GM12878 (cell line): ENCODE measurements at regions not wholly inside any gene's neighbourhood (a gene's known extent, or its start where the extent isn't known, plus 50 kb on each side); places are given as distances from the start of the nearest gene placed in this dataset.

Experiments
- ATAC-seq: fragments of 200-7000 bp; cut with Tn5 transposase; 3 replicates; pipeline ENCODE4 v1.9.1; 2020; ENCODE audit warnings: mild to moderate bottlenecking, moderate library complexity
- BruUV-seq: library from RNA; stranded (reverse); fragments of 400-500 nt; replicated peaks from 2 replicates; lab custom pipeline; 2021; lab: Mats Ljungman, UMichigan
- CTCF ChIA-PET: fragments of 300-600 bp; sonication (Branson Sonifier 250); formaldehyde crosslinking; extraction: SDS; loops from one replicate; lab custom pipeline; 2021; ENCODE audit warnings: inconsistent platforms; lab: Yijun Ruan, JAX
- POLR2A ChIA-PET: fragments of 350-600 bp; formaldehyde crosslinking; extraction: SDS; loops from one replicate; lab custom pipeline; 2021; ENCODE audit warnings: inconsistent platforms; lab: Charles Lee
- RAD21 ChIA-PET: fragments of 300-600 bp; sonication (Branson Sonifier 250); formaldehyde crosslinking; loops from one replicate; lab custom pipeline; 2023; ENCODE audit warnings: antibody characterized with exemption; ENCODE audit not compliant: unreplicated experiment; lab: Charles Lee
- SMC1A ChIA-PET: fragments of 300-600 bp; sonication (Branson Sonifier 250); formaldehyde crosslinking; loops from one replicate; lab custom pipeline; 2023; ENCODE audit not compliant: unreplicated experiment, uncharacterized antibody; lab: Charles Lee
- DNase-seq: peaks from one replicate; pipeline ENCODE4 v3.0.0-alpha.2; 2011; ENCODE audit warnings: low read depth, low spot score
- FAIRE-seq: peaks from 3 replicates; lab custom pipeline; 2011; peaks lifted over from hg19 to GRCh38; lab: Jason Lieb, UNC
- H2AFZ ChIP-seq: 2 replicates; pipeline ENCODE4 v1.6.0; 2011; ENCODE audit warnings: low read depth, low read length, control low read depth; ENCODE audit not compliant: control insufficient read depth
- H3K27ac ChIP-seq: 2 replicates; pipeline ENCODE4 v1.5.1; 2011; ENCODE audit warnings: control low read depth; ENCODE audit not compliant: control insufficient read depth, insufficient read depth
- H3K27me3 ChIP-seq, 2 experiments: replicated peaks in 1 of 2; 2 replicates each; pipeline versions ENCODE4 v1.6.0 to v1.6.1; 2011; ENCODE audit warnings: low read length in 1 of 2; ENCODE audit not compliant: control insufficient read depth in 2 of 2, insufficient read depth in 2 of 2
- H3K36me3 ChIP-seq, 2 experiments: 2 replicates each; pipeline ENCODE4 v1.5.1; 2011; ENCODE audit warnings: low read length in 1 of 2; ENCODE audit not compliant: control insufficient read depth in 2 of 2, insufficient read depth in 2 of 2
- H3K4me1 ChIP-seq: 2 replicates; pipeline ENCODE4 v1.6.1; 2011; ENCODE audit warnings: mild to moderate bottlenecking, low read length, moderate library complexity, mixed read lengths; ENCODE audit not compliant: control insufficient read depth, insufficient read depth
- H3K4me2 ChIP-seq: 2 replicates; pipeline ENCODE4 v1.6.0; 2011; ENCODE audit warnings: control low read depth; ENCODE audit not compliant: control insufficient read depth, insufficient read depth
- H3K4me3 ChIP-seq: fragments of 200-600 bp; sonication (generic); 2 replicates; pipeline ENCODE4 v1.5.1; 2016
- H3K79me2 ChIP-seq: 2 replicates; pipeline ENCODE4 v1.6.0; 2011; ENCODE audit warnings: low read length; ENCODE audit not compliant: control insufficient read depth, insufficient read depth
- H3K9ac ChIP-seq: 2 replicates; pipeline ENCODE4 v1.8.0; 2011; ENCODE audit warnings: low read length, control low read depth, mixed read lengths; ENCODE audit not compliant: control insufficient read depth, insufficient read depth
- H3K9me3 ChIP-seq: replicated peaks from 3 replicates; pipeline ENCODE4 v1.5.1; 2011; ENCODE audit warnings: mild to moderate bottlenecking, low read length; ENCODE audit not compliant: control insufficient read depth, insufficient read depth
- H4K20me1 ChIP-seq: 2 replicates; pipeline ENCODE4 v1.6.0; 2011; ENCODE audit not compliant: control insufficient read depth, insufficient read depth
- ASH2L ChIP-seq: fragments of 300-600, 200-600 bp; sonication (generic); IDR thresholded peaks from 2 replicates; pipeline ENCODE4 v1.6.1; 2017; ENCODE audit warnings: low read depth, mild to moderate bottlenecking, borderline replicate concordance
- ETV6 ChIP-seq, 2 experiments: fragments of 450-650 bp in 1 of 2; IDR thresholded peaks in 1 of 2; conservative IDR thresholded peaks in 1 of 2; 2 replicates each; pipeline ENCODE4 v1.6.1; 2014; ENCODE audit warnings: antibody characterized with exemption in 1 of 2, borderline replicate concordance in 1 of 2, low read depth in 1 of 2, mild to moderate bottlenecking in 1 of 2, moderate library complexity in 1 of 2
- HDGF ChIP-seq: fragments of 450-650 bp; IDR thresholded peaks from 2 replicates; pipeline ENCODE4 v1.6.1; 2016; ENCODE audit warnings: antibody characterized with exemption
- IRF4 ChIP-seq: IDR thresholded peaks from 2 replicates; pipeline ENCODE4 v1.6.1; 2011; ENCODE audit warnings: low read depth, low read length
- JUNB ChIP-seq: IDR thresholded peaks from 2 replicates; pipeline ENCODE4 v1.6.1; 2016; ENCODE audit warnings: antibody characterized with exemption, mild to moderate bottlenecking
- KLF5 ChIP-seq: fragments of 450-650 bp; IDR thresholded peaks from 2 replicates; pipeline ENCODE4 v1.6.1; 2014; ENCODE audit warnings: mild to moderate bottlenecking; ENCODE audit not compliant: partially characterized antibody
- MYB ChIP-seq: fragments of 150-350 bp; IDR thresholded peaks from 2 replicates; pipeline ENCODE4 v1.6.1; 2014; ENCODE audit warnings: mild to moderate bottlenecking, low read depth, low read length, borderline replicate concordance
- NFIC ChIP-seq: IDR thresholded peaks from 2 replicates; pipeline ENCODE4 v1.6.1; 2012; ENCODE audit warnings: low read depth, mild to moderate bottlenecking, inconsistent platforms, low read length, moderate library complexity
- PAX8 ChIP-seq: fragments of 450-650 bp; IDR thresholded peaks from 2 replicates; pipeline ENCODE4 v1.6.1; 2017; ENCODE audit warnings: mild to moderate bottlenecking, moderate library complexity
- PML ChIP-seq: IDR thresholded peaks from 2 replicates; pipeline ENCODE4 v1.6.1; 2012; ENCODE audit warnings: low read length, inconsistent platforms
- POLR2AphosphoS5 ChIP-seq: IDR thresholded peaks from 2 replicates; pipeline ENCODE4 v1.6.1; 2011; ENCODE audit warnings: mild to moderate bottlenecking, low read length, inconsistent platforms
- RB1 ChIP-seq: fragments of 450-650 bp; formaldehyde crosslinking; IDR thresholded peaks from 2 replicates; pipeline ENCODE4 v1.6.1; 2017; ENCODE audit warnings: mild to moderate bottlenecking, borderline replicate concordance
- SPI1 ChIP-seq: IDR thresholded peaks from 2 replicates; pipeline ENCODE4 v1.6.1; 2011; ENCODE audit warnings: low read depth, mild to moderate bottlenecking, low read length, moderate library complexity, borderline replicate concordance; ENCODE audit not compliant: insufficient read depth
- ZNF207 ChIP-seq: fragments of 450-650 bp; IDR thresholded peaks from 2 replicates; pipeline ENCODE4 v1.6.1; 2014; ENCODE audit warnings: antibody characterized with exemption, mild to moderate bottlenecking, borderline replicate concordance
- WGBS: methylation state at CpG from one replicate; pipeline ENCODE4 v1.1.6; 2016; ENCODE audit warnings: low lambda C conversion rate; ENCODE audit not compliant: insufficient replicate concordance, insufficient coverage; ENCODE audit errors: missing lambda C conversion rate; 5-methylcytosine and 5-hydroxymethylcytosine counted together
- in situ Hi-C: fragments of 300-500 bp; cut with MboI; formaldehyde crosslinking; loops from 9 replicates; pipeline ENCODE4 v1.14.3; 2018; ENCODE audit warnings: mixed read lengths
- intact Hi-C: fragments of 100-400 bp; cut with micrococcal nuclease; formaldehyde crosslinking; loops from one replicate; pipeline ENCODE4 v1.14.2; 2022; ENCODE audit not compliant: unreplicated experiment
- TF ChIP-seq, protein P1 (sequence below): fragments of 450-650 bp; IDR thresholded peaks from 2 replicates; pipeline ENCODE4 v1.6.1; 2017; ENCODE audit warnings: mild to moderate bottlenecking, moderate library complexity

DNA sequence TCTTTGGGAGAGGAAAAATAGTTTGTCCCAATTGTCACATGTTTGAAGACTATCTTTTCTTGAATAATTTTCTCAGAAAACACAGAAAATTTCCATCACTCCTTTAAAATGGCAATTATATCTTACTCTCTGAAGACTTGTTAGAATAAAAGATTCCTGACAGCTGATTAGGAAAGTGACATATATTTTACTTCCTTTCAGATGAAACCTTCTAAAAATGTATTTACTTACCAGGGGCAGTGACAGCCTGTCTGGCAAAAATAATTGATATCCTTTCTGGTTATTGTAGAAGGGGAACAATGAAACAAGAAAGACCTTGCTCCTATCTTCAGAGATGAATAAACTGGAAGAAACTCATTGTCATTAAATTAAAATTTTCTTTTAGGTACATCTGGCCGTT lies 483.3 kb upstream of the GOLIM4 start (continued):
- TF ChIP-seq RB1 = no peak

DNA sequence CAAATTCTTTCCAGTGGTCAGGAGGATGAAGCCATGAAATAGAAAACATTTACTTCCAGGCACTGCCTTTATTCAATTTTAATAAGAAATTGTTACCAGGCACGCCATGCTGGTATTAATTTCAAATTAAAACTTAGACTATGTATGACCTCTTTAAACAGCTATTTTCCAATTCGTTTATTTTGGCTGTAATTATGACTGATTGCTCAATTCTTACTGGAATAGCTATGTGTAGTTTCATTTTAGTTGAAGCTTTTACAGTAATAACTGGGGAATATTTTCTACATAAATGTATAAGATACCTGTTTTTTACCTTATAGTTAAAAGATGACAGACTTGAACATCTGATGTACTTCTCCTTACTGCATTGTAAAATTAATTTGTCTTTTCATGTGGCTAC lies 480.0 kb upstream of the GOLIM4 start:
- intact Hi-C loops (no loop called here), in situ Hi-C loops (no loop called here)
- RAD21 ChIA-PET = interaction anchor here (1.1 to 1.4 kb wide), 2 partner anchors 40 to 45 kb away, joined by 3 read pairs; no protein-coding TSS in a partner anchor
- no peak overlapping the region for H3K27ac ChIP-seq
- H3K36me3 ChIP-seq = no peaks in the 10 kb centered on the region
- H3K4me1 ChIP-seq = no peaks in the 10 kb centered on the region
- SMC1A ChIA-PET = interaction anchor here (1.3 kb wide), 1 partner anchor 19 kb away, joined by 3 read pairs; no protein-coding TSS in a partner anchor
- DNase-seq (no peak), ATAC-seq (no peak), FAIRE-seq (no peak)
- no peak overlapping the region for H3K4me3 ChIP-seq
- H2AFZ ChIP-seq = no peak overlapping the region
- no peaks in the 10 kb centered on the region for H4K20me1 ChIP-seq
- H3K4me2 ChIP-seq = no peak overlapping the region
- 6% methylated on average over 2 of the region's 2 CpGs for WGBS
- no peaks in the 10 kb centered on the region for H3K27me3 ChIP-seq
- H3K9me3 ChIP-seq = no peaks in the 10 kb centered on the region; the same call in 2 of the 3 replicates
- H3K79me2 ChIP-seq = no peaks in the 10 kb centered on the region
- BruUV-seq = no TSS peak
- H3K9ac ChIP-seq = no peak overlapping the region
- CTCF ChIA-PET = interaction anchor here (0.5 to 1.2 kb wide), 3 partner anchors 11 to 253 kb away, joined by 3 to 4 read pairs (median 3); no protein-coding TSS in a partner anchor
- POLR2A ChIA-PET = no interaction called here
- TF ChIP-seq ETV6 (conservative IDR thresholded peaks at IDR 0.05 in 1 of 2, IDR thresholded peaks at IDR 0.05 in 1 of 2; ENCODE audit: borderline replicate concordance in 1 of 2, low read depth in 1 of 2) (no peak), MYB (no peak), PAX8 (no peak), KLF5 (no peak), ZNF207 (no peak), NFIC (no peak), POLR2AphosphoS5 (no peak), PML (no peak), ASH2L (no peak), HDGF (no peak), JUNB (no peak), SPI1 (no peak), IRF4 (no peak)
- TF ChIP-seq, protein P1, sequence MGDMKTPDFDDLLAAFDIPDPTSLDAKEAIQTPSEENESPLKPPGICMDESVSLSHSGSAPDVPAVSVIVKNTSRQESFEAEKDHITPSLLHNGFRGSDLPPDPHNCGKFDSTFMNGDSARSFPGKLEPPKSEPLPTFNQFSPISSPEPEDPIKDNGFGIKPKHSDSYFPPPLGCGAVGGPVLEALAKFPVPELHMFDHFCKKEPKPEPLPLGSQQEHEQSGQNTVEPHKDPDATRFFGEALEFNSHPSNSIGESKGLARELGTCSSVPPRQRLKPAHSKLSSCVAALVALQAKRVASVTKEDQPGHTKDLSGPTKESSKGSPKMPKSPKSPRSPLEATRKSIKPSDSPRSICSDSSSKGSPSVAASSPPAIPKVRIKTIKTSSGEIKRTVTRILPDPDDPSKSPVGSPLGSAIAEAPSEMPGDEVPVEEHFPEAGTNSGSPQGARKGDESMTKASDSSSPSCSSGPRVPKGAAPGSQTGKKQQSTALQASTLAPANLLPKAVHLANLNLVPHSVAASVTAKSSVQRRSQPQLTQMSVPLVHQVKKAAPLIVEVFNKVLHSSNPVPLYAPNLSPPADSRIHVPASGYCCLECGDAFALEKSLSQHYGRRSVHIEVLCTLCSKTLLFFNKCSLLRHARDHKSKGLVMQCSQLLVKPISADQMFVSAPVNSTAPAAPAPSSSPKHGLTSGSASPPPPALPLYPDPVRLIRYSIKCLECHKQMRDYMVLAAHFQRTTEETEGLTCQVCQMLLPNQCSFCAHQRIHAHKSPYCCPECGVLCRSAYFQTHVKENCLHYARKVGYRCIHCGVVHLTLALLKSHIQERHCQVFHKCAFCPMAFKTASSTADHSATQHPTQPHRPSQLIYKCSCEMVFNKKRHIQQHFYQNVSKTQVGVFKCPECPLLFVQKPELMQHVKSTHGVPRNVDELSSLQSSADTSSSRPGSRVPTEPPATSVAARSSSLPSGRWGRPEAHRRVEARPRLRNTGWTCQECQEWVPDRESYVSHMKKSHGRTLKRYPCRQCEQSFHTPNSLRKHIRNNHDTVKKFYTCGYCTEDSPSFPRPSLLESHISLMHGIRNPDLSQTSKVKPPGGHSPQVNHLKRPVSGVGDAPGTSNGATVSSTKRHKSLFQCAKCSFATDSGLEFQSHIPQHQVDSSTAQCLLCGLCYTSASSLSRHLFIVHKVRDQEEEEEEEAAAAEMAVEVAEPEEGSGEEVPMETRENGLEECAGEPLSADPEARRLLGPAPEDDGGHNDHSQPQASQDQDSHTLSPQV = no peak
